SU-DHL-6 (cell line): ENCODE measurements at regions not wholly inside any gene's neighbourhood (a gene's known extent, or its start where the extent isn't known, plus 50 kb on each side); places are given as distances from the start of the nearest gene placed in this dataset.

ENCODE experiments used
- H2AFZ ChIP-seq: fragments of 200-600 bp; sonication (generic); 2 replicates; pipeline ENCODE4 v1.6.1; 2014; ENCODE audit warnings: low read depth, mild to moderate bottlenecking, moderate library complexity, mixed read lengths, antibody characterized with exemption, low read length; ENCODE audit not compliant: severe bottlenecking
- H3F3A ChIP-seq: fragments of 200-600 bp; shearing (Covaris generic); 2 replicates; pipeline ENCODE4 v1.6.0; 2016; ENCODE audit warnings: antibody characterized with exemption, mild to moderate bottlenecking; ENCODE audit not compliant: insufficient read depth
- H3K27ac ChIP-seq: fragments of 200-600 bp; sonication (generic); 2 replicates; pipeline ENCODE4 v1.5.1; 2016; ENCODE audit warnings: low read depth, mild to moderate bottlenecking, low read length, moderate library complexity, mixed read lengths
- H3K27me3 ChIP-seq: fragments of 200-600 bp; sonication (generic), shearing (Covaris generic); 2 replicates; pipeline ENCODE4 v1.6.0; 2014; ENCODE audit warnings: mild to moderate bottlenecking, low read length
- H3K36me3 ChIP-seq: fragments of 200-600 bp; sonication (generic); 2 replicates; pipeline ENCODE4 v1.6.1; 2014; ENCODE audit warnings: mild to moderate bottlenecking, low read length, mixed read lengths
- H3K4me2 ChIP-seq: fragments of 300-600, 200-600 bp; shearing (Covaris generic), sonication (generic); 2 replicates; pipeline ENCODE4 v1.6.0; 2014; ENCODE audit warnings: low read length, low read depth, mild to moderate bottlenecking; ENCODE audit not compliant: poor library complexity, severe bottlenecking
- H3K4me3 ChIP-seq: fragments of 200-600 bp; sonication (generic); 2 replicates; pipeline ENCODE4 v1.5.1; 2014; ENCODE audit warnings: antibody characterized with exemption, low read length, mild to moderate bottlenecking, mixed read lengths; ENCODE audit not compliant: insufficient read depth, poor library complexity, severe bottlenecking
- H3K79me2 ChIP-seq: fragments of 200-600 bp; sonication (generic); 2 replicates; pipeline ENCODE4 v1.6.1; 2014; ENCODE audit warnings: mild to moderate bottlenecking, low read length, moderate library complexity; ENCODE audit not compliant: insufficient read depth
- H3K9ac ChIP-seq: fragments of 200-600 bp; sonication (generic); 2 replicates; pipeline ENCODE4 v1.7.0; 2014; ENCODE audit warnings: mild to moderate bottlenecking, low read length
- H3K9me2 ChIP-seq: fragments of 200-600 bp; sonication (generic); replicated peaks from 2 replicates; pipeline ENCODE4 v1.6.1; 2014; ENCODE audit warnings: low read length; ENCODE audit not compliant: insufficient read depth
- H3K9me3 ChIP-seq: fragments of 200-600 bp; sonication (generic); 2 replicates; pipeline ENCODE4 v1.6.1; 2014; ENCODE audit warnings: low read length, mixed read lengths; ENCODE audit not compliant: insufficient read depth
- H4K20me1 ChIP-seq: fragments of 200-600 bp; sonication (generic); 2 replicates; pipeline ENCODE4 v1.6.1; 2014; ENCODE audit warnings: low read depth, mild to moderate bottlenecking, antibody characterized with exemption, low read length, moderate library complexity, mixed read lengths
- EZH2phosphoT487 ChIP-seq: fragments of 200-600 bp; sonication (generic), shearing (Covaris generic); conservative IDR thresholded peaks from 2 replicates; pipeline ENCODE4 v1.6.1; 2018; ENCODE audit warnings: mild to moderate bottlenecking, antibody characterized with exemption, low read length, moderate library complexity, mixed read lengths
- TF ChIP-seq, protein P1 (sequence below): fragments of 200-600 bp; sonication (generic); IDR thresholded peaks from one replicate; pipeline ENCODE4 v1.5.1; 2017; ENCODE audit warnings: antibody characterized with exemption, mild to moderate bottlenecking, low read length, moderate library complexity; ENCODE audit not compliant: insufficient read depth, poor library complexity, severe bottlenecking

DNA sequence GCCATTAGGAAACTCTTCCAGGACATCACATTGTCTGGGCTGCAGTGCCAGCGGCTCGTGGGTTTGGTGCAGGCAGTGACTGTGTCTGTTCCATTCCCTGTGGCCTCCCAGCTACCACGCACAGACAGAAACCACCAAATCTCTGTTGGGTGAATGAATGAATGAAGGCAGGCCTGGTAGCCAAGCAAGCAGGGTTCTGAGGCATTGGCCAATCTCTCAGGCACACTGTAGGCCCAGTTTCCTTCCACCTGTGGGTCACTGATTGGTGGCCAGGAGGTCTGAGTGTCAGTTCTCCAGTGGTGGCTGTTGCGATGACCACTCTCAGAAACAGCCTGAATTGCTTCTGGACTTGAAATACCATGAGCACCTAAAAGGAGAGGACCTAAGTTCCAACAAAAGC, 59.4 kb upstream of the CTBP2 start:
- H2AFZ ChIP-seq = no peak overlapping the region
- no peaks in the 10 kb centered on the region for H3K9me3 ChIP-seq
- H3K9ac ChIP-seq = no peak overlapping the region
- no peaks in the 10 kb centered on the region for H4K20me1 ChIP-seq
- H3K9me2 ChIP-seq = no peaks in the 10 kb centered on the region
- H3K79me2 ChIP-seq = no peaks in the 10 kb centered on the region
- no peaks in the 10 kb centered on the region for H3K27me3 ChIP-seq
- H3K4me2 ChIP-seq = no peak overlapping the region
- H3K36me3 ChIP-seq = no peaks in the 10 kb centered on the region
- H3F3A ChIP-seq = no peaks in the 10 kb centered on the region
- TF ChIP-seq EZH2phosphoT487 = no peak
- TF ChIP-seq, protein P1, sequence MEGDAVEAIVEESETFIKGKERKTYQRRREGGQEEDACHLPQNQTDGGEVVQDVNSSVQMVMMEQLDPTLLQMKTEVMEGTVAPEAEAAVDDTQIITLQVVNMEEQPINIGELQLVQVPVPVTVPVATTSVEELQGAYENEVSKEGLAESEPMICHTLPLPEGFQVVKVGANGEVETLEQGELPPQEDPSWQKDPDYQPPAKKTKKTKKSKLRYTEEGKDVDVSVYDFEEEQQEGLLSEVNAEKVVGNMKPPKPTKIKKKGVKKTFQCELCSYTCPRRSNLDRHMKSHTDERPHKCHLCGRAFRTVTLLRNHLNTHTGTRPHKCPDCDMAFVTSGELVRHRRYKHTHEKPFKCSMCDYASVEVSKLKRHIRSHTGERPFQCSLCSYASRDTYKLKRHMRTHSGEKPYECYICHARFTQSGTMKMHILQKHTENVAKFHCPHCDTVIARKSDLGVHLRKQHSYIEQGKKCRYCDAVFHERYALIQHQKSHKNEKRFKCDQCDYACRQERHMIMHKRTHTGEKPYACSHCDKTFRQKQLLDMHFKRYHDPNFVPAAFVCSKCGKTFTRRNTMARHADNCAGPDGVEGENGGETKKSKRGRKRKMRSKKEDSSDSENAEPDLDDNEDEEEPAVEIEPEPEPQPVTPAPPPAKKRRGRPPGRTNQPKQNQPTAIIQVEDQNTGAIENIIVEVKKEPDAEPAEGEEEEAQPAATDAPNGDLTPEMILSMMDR = no peak
- no peak overlapping the region for H3K27ac ChIP-seq
- no peak overlapping the region for H3K4me3 ChIP-seq

DNA sequence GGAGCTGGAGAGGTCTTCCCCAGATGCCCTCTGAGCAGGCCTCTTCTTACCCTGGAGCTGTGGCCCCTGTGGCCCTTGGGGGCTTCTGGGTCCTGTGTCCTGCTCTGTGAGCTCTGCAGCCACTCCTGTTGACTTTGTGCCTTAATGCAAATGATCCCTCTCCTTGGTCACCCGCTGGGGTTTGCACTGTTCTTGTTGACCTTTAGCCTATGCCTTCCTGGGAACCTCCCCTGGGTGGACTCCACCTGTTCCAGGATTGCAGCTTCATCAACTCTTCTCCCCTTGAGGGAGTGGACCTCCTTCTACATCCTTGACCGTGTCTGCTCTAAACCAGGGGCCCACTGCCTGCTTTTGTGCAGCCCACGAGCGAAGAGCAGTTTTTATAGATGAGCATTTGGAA, 58.6 kb upstream of the CTBP2 start:
- H3F3A ChIP-seq = no peaks in the 10 kb centered on the region
- no peaks in the 10 kb centered on the region for H3K9me3 ChIP-seq
- no peaks in the 10 kb centered on the region for H3K36me3 ChIP-seq
- no peak overlapping the region for H3K27ac ChIP-seq
- no peak overlapping the region for H3K4me2 ChIP-seq
- H3K9me2 ChIP-seq = no peaks in the 10 kb centered on the region
- TF ChIP-seq EZH2phosphoT487 = no peak
- TF ChIP-seq, protein P1 = no peak
- H4K20me1 ChIP-seq = no peaks in the 10 kb centered on the region
- no peaks in the 10 kb centered on the region for H3K79me2 ChIP-seq
- H3K9ac ChIP-seq = no peak overlapping the region
- no peak overlapping the region for H2AFZ ChIP-seq
- no peaks in the 10 kb centered on the region for H3K27me3 ChIP-seq
- no peak overlapping the region for H3K4me3 ChIP-seq

DNA sequence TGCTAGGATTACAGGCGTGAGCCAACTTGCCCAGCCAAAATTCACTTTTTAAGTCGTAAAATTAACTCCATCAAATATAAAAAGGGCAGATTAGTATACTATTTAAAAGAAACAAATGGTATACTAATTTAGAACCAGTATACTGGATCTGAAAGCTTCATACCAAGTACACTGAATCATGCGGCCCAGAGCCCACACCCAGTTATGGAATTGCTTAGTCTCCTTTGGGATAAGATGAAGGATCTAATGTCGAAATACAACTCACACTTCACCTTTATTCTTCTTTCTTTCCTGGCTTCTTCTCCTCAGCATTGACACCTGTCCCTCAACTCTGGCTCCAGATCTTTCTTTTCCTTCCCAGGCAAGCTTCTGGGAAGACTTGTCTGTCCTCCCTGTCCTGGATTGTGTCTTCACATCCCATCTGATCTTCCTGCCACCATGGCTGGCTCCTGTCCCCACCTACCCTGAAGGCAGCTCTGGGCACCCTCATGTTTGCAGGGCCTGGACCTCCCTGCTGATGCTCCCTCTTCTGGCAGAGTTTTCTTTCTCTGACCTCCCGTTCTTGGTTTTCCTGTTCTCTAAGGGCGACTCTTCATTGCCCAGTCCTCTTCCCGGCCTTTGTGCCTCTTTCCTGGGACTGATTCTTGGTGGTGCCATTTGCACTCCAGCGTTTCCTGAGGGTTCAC, 57.8 kb upstream of the CTBP2 start:
- H3K9me2 ChIP-seq = no peaks in the 10 kb centered on the region
- no peak overlapping the region for H3K9ac ChIP-seq
- no peak overlapping the region for H3K4me2 ChIP-seq
- no peaks in the 10 kb centered on the region for H3F3A ChIP-seq
- no peaks in the 10 kb centered on the region for H3K36me3 ChIP-seq
- no peak for TF ChIP-seq EZH2phosphoT487
- TF ChIP-seq, protein P1 = no peak
- H3K4me3 ChIP-seq = no peak overlapping the region
- no peak overlapping the region for H3K27ac ChIP-seq
- no peaks in the 10 kb centered on the region for H3K9me3 ChIP-seq
- no peak overlapping the region for H2AFZ ChIP-seq
- H3K79me2 ChIP-seq = no peaks in the 10 kb centered on the region
- no peaks in the 10 kb centered on the region for H3K27me3 ChIP-seq
- H4K20me1 ChIP-seq = no peaks in the 10 kb centered on the region
